A549 (cell line): ENCODE measurements at regions not wholly inside any gene's neighbourhood (a gene's known extent, or its start where the extent isn't known, plus 50 kb on each side); places are given as distances from the start of the nearest gene placed in this dataset.

Source experiments
- CEBPB ChIP-seq, 2 experiments: fragments of >200 bp in 1 of 2; sonication (Bioruptor Twin) in 1 of 2; formaldehyde crosslinking in 1 of 2; IDR thresholded peaks; 2 replicates each; pipeline ENCODE4 v1.6.1; 2012 to 2016
- CHD2 ChIP-seq: fragments of 150-350 bp; IDR thresholded peaks from 2 replicates; pipeline ENCODE4 v1.6.1; 2014; ENCODE audit warnings: low read length; ENCODE audit not compliant: partially characterized antibody
- CHD4 ChIP-seq: fragments of 200-600 bp; sonication (generic); IDR thresholded peaks from 2 replicates; pipeline ENCODE4 v1.6.1; 2016; ENCODE audit warnings: antibody characterized with exemption, mild to moderate bottlenecking, borderline replicate concordance
- EP300 ChIP-seq, 2 experiments: fragments of >200 bp; sonication (Bioruptor Twin); formaldehyde crosslinking; IDR thresholded peaks; 2 replicates in 1 of 2; 3 replicates in 1 of 2; pipeline ENCODE4 v1.6.1; 2016 to 2017
- JUN ChIP-seq, 2 experiments: fragments of >200 bp; sonication (Bioruptor Twin); formaldehyde crosslinking; IDR thresholded peaks; 2 replicates in 1 of 2; 3 replicates in 1 of 2; pipeline ENCODE4 v1.6.1; 2016 to 2017
- KDM1A ChIP-seq: fragments of 200-600 bp; sonication (generic); IDR thresholded peaks from 2 replicates; pipeline ENCODE4 v1.6.1; 2016; ENCODE audit warnings: low read depth, mild to moderate bottlenecking
- MAFK ChIP-seq: fragments of 450-650 bp; IDR thresholded peaks from 2 replicates; pipeline ENCODE4 v1.6.1; 2014; ENCODE audit not compliant: partially characterized antibody
- NPAS2 ChIP-seq: fragments of 250-450 bp; sonication (Bioruptor Pico); IDR thresholded peaks from 2 replicates; pipeline ENCODE4 v1.8.0; 2022; ENCODE audit warnings: mild to moderate bottlenecking, moderate library complexity, borderline replicate concordance
- POLR2A ChIP-seq: IDR thresholded peaks from 2 replicates; pipeline ENCODE4 v1.6.1; 2012; ENCODE audit warnings: mild to moderate bottlenecking, low read length
- RFX5 ChIP-seq: fragments of 450-650 bp; IDR thresholded peaks from 2 replicates; pipeline ENCODE4 v1.7.1; 2014; ENCODE audit warnings: antibody characterized with exemption, mild to moderate bottlenecking, moderate library complexity
- RNF2 ChIP-seq: fragments of 200-600 bp; sonication (generic); IDR thresholded peaks from 2 replicates; pipeline ENCODE4 v1.6.1; 2016; ENCODE audit warnings: low read depth, mild to moderate bottlenecking, antibody characterized with exemption, moderate library complexity, borderline replicate concordance
- ZSCAN20 ChIP-seq: fragments of 250-450 bp; sonication (Bioruptor Pico); IDR thresholded peaks from 2 replicates; pipeline ENCODE4 v1.8.0; 2022; ENCODE audit warnings: mild to moderate bottlenecking, moderate library complexity
- TF ChIP-seq, protein P1 (sequence below): fragments of >200 bp; sonication (Bioruptor Twin); formaldehyde crosslinking; IDR thresholded peaks from 3 replicates; pipeline ENCODE4 v1.5.1; 2016
- TF ChIP-seq, protein P2 (sequence below): fragments of 200-600 bp; sonication (generic); IDR thresholded peaks from 2 replicates; pipeline ENCODE4 v1.6.1; 2016; ENCODE audit warnings: antibody characterized with exemption, mild to moderate bottlenecking, moderate library complexity

DNA sequence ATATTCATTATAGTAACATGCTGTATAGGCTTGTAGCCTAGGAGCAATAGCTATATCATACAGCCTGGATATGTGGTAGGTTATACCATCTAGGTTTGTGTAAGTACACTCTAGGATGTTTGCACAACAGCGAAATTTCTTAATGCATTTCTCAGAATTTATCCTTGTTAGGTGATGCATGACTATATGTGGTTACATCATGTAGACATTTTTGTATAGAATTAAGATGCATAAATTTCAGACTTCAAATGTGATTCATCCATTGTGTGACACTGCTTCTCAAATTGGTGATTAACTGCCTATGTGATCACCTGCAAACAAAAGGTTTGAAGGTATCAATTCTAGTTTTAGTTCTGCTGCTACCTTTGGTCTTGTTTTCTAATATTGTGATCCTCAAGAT lies 1787.0 kb upstream of the PIK3C3 start:
- no peak for TF ChIP-seq EP300 (IDR thresholded peaks at IDR 0.05)
- no peak for TF ChIP-seq CHD2
- no peak for TF ChIP-seq MAFK
- TF ChIP-seq, protein P1, sequence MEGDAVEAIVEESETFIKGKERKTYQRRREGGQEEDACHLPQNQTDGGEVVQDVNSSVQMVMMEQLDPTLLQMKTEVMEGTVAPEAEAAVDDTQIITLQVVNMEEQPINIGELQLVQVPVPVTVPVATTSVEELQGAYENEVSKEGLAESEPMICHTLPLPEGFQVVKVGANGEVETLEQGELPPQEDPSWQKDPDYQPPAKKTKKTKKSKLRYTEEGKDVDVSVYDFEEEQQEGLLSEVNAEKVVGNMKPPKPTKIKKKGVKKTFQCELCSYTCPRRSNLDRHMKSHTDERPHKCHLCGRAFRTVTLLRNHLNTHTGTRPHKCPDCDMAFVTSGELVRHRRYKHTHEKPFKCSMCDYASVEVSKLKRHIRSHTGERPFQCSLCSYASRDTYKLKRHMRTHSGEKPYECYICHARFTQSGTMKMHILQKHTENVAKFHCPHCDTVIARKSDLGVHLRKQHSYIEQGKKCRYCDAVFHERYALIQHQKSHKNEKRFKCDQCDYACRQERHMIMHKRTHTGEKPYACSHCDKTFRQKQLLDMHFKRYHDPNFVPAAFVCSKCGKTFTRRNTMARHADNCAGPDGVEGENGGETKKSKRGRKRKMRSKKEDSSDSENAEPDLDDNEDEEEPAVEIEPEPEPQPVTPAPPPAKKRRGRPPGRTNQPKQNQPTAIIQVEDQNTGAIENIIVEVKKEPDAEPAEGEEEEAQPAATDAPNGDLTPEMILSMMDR: no peak
- no peak for TF ChIP-seq CEBPB (IDR thresholded peaks at IDR 0.05)
- TF ChIP-seq ZSCAN20 (CRISPR knock-in tag): no peak
- no peak for TF ChIP-seq POLR2A
- no peak for TF ChIP-seq CHD4
- no peak for TF ChIP-seq NPAS2 (CRISPR knock-in tag)
- TF ChIP-seq, protein P2, sequence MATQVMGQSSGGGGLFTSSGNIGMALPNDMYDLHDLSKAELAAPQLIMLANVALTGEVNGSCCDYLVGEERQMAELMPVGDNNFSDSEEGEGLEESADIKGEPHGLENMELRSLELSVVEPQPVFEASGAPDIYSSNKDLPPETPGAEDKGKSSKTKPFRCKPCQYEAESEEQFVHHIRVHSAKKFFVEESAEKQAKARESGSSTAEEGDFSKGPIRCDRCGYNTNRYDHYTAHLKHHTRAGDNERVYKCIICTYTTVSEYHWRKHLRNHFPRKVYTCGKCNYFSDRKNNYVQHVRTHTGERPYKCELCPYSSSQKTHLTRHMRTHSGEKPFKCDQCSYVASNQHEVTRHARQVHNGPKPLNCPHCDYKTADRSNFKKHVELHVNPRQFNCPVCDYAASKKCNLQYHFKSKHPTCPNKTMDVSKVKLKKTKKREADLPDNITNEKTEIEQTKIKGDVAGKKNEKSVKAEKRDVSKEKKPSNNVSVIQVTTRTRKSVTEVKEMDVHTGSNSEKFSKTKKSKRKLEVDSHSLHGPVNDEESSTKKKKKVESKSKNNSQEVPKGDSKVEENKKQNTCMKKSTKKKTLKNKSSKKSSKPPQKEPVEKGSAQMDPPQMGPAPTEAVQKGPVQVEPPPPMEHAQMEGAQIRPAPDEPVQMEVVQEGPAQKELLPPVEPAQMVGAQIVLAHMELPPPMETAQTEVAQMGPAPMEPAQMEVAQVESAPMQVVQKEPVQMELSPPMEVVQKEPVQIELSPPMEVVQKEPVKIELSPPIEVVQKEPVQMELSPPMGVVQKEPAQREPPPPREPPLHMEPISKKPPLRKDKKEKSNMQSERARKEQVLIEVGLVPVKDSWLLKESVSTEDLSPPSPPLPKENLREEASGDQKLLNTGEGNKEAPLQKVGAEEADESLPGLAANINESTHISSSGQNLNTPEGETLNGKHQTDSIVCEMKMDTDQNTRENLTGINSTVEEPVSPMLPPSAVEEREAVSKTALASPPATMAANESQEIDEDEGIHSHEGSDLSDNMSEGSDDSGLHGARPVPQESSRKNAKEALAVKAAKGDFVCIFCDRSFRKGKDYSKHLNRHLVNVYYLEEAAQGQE: no peak
- no peak for TF ChIP-seq RNF2
- TF ChIP-seq RFX5: no peak
- no peak for TF ChIP-seq KDM1A
- no peak for TF ChIP-seq JUN (IDR thresholded peaks at IDR 0.05)
